GM21576 (cell line): ENCODE measurements at regions not wholly inside any gene's neighbourhood (a gene's known extent, or its start where the extent isn't known, plus 50 kb on each side); places are given as distances from the start of the nearest gene placed in this dataset.

Source experiments
- ATAC-seq: cut with Tn5 transposase; IDR thresholded peaks from one replicate; pipeline ENCODE4 v1.9.1; 2021; ENCODE audit warnings: mild to moderate bottlenecking, moderate library complexity; ENCODE audit not compliant: unreplicated experiment

DNA sequence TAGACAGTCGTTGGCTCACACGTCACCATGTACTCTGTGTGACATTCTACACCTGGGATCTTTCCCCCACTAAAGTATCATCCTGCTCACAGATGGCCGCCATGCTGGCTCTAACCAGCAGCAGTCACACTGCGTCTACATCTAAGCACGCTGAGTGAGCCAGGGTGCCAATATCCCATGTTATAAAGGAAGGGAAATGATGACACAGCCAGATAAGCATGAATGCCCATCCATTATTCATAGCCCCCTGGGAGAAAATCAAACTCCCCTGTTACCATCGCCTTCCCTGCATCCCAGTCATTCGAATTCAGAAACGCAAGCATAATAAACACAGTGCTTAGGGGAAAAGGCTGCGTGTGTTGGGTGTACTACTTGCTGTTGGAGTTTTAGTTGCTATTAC, 698.2 kb upstream of the AUTS2 start:
- ATAC-seq, result no peak

DNA sequence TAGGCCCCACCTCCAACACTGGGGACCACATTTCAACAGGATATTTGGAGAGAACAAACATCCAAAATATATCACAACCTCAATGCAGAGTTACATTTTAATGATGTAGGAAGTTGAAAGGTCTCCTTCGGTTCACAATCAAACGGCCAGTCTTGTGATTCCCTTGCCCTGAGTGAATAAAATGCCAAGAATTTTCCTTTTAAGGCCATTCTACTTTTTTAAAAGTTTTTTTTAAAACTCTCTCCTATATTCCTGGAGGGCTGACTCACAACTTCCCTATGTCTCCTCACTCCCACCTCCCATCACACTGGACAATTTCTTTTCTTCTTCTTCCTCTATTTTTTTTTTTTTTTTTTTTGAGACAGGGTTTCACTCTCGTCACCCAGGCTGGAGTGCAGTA, 693.6 kb upstream of the AUTS2 start:
- no peak for ATAC-seq

- ATAC-seq, result no peak
Observed at GRCh38 chr7:68911754-68912153, 686.5 kb upstream of the AUTS2 start.

- ATAC-seq, result no peak
Observed at GRCh38 chr7:68914006-68914405, 684.3 kb upstream of the AUTS2 start.

DNA sequence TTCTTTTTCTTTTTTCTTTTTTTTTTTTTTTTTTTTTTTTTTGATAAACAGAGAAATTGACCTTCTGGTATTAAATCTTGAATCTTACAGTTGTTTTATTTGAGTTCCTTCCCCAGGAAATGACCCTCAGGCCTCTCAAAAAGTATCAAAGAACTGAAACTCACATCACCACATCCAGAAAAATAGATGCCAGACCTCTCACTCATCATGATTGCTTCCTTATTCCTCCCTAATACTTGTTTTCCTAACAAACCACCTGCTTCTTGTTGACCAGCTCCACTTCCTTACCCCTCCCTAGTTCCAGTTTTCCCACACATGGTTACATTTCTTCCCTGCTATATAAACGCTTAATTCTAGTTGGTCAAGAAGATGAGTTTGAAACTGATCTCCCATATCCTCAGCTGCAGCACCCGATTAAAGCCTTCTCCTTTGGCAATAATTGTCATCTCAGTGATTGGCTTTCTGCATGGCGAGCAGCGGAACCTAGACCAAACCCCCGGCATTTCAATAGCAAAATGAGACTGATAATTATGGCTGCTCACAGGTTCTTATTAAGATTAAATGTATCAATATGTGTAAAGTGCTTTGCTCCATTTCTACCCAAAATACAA, 681.1 kb upstream of the AUTS2 start:
- no peak for ATAC-seq

- no peak for ATAC-seq
Observed at GRCh38 chr7:68918621-68919020, 679.7 kb upstream of the AUTS2 start.

DNA sequence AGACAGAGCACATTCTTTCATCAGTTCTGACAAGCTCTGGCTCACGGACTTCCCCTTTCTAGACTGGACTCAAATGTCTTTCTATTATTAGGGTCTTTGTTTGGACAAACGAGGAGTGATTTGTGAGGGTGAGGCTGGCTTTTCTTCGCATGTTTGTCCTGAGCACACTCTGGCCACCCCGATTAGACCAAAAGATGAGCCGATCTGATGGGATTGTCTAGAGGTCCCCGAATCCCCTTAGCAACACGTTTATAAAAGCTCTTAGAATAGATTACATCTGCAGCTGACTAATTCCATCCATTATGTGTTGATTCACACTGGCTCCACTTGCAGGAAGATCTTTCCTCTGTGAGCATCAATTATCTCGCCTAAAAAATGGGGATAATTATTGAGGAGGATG, 675.4 kb upstream of the AUTS2 start:
- no peak for ATAC-seq

DNA sequence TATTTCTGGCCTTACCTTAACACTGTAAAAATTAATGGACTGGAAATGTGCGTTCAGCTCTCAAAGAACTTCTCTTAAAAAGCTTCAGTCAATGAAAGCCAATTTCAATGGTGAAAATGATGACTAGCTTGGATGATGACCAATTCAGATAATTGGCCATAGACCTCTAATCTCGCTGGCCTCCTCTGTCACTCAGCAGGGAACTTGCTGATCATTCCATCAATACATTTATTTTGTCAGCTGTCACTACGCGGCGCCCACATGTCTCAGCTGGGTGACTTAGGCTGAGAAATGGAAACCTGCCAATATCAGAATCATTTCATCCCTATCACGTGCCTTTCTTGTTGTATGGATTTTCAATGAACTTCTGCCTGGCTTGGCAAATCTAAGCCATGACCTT, 673.0 kb upstream of the AUTS2 start:
- no peak for ATAC-seq

- ATAC-seq, result no peak
Observed at GRCh38 chr7:68929781-68930261, 668.5 kb upstream of the AUTS2 start.

DNA sequence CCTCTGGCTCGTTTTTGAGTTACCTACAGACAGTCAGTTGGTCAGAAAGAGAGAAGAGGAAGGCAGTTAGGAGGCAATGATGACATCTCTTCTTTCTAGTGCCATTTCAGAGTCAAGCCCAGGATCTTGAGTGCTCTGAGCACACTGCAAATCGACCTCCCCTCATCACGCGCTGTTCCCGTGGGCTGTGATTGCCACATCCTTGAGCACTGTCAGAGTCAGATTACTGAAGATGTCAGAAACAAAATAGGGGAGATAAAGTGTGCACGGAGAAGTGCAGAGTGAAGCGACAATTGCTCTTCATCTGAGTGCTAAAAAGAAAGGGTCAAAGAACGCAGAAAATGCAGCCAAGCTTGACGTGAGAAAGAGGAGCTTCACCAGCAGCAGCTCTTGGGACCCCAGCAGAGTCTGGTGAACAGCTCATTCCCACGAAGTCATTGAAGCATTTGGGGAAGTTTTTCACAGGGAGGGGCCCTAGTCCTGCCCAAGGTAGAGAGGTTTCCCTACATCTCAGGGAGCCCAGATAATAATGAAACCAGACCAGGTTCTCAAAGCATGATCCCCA, 661.7 kb upstream of the AUTS2 start:
- ATAC-seq, result no peak

DNA sequence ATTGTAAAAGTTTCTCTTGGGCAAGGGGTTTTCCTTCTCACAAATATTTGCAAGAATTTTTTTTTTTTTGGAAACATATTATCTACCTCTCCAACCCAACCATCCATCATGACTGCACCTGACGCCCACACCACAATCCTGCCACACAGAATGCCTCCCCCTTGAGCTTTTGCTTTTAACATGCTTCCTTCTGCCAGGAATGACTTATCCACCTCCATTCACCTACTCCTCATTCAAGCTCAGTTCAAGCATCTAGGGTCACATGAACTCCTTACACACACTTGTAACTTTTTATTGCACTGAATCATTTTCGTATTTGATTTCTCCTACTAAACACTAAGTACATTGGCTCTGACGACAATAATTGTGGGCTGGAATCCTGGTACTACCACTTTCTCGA, 660.1 kb upstream of the AUTS2 start:
- no peak for ATAC-seq

GRCh38 chr7:68943786-68944185, 654.5 kb upstream of the AUTS2 start:
- ATAC-seq, result no peak

GRCh38 chr7:68955656-68956055, 642.6 kb upstream of the AUTS2 start:
- no peak for ATAC-seq

DNA sequence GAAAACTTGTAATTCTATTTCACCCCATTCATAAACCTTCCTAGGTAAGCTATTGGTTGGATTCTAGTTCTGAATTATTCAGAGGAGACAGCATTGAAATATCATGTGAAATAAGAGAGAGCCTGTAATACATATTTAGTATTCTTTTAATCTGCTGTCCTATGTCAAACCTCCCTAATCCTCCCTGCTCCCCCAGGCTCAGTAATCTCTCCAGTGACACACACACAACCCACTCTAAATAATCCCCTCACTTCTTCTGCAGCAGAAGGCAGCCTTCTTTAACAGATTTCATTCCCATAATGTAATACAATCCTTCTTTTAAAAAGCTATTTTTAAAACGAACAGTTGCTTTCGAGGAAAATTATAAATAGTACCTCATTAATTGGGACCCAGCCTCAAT, 639.7 kb upstream of the AUTS2 start:
- no peak for ATAC-seq

DNA sequence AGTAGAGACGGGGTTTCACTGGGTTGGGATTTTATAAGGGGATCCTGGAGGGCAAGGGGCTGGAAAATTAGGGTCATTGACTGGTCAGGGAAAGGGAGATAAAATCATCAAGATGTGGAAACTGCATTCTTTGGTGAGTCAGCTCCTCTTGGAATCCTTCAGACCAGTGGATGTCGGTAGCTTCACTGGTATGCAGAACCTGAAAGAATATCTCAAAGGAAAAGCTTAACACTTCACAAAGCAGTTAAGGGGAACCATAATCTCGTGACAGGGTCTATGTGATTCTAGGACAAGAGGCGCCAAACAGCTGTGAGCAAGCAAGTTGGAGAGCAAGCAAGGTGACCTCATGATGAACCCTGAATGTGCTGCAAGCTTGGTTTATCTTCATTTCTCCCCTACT, 634.7 kb upstream of the AUTS2 start:
- no peak for ATAC-seq

- ATAC-seq, result no peak
Observed at GRCh38 chr7:68964060-68964459, 634.2 kb upstream of the AUTS2 start.

GRCh38 chr7:68965351-68965750, 632.9 kb upstream of the AUTS2 start:
- ATAC-seq, result no peak

DNA sequence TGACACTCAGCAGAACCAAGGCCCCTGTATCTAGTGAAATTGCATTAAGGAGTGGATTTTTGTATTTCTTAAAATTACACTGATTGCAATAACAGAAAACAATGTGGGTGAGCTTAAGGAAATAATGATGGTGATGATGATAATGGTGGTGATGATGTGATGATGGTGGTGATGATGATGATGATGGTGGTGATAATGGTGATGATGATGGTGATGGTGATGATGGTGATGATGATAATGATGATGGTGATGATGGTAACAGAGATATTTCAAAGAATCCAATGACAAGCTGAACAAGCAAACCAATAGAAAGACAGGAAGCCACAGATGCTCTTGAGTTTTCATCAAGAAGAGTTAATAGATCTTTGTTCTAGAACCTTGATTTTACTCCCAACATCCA, 630.7 kb upstream of the AUTS2 start:
- no peak for ATAC-seq

DNA sequence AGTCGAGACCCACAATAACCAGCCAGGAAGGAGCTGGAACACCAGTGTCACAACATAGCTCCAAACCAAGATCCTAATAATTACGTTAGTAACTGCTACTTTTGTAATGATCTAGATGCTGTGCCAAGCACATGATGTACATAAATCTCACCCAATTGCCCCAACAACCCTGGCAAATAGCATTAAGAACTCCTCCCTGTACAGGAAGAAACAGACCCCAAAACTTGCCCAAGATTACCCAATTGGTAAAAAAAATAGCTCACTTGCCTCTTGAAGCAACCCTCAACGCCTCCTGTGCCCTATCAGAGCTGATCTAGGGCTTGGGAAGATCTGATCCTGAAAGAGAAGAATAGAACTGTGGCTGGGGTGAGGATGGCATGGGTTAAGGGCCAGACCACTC, 628.7 kb upstream of the AUTS2 start:
- no peak for ATAC-seq

DNA sequence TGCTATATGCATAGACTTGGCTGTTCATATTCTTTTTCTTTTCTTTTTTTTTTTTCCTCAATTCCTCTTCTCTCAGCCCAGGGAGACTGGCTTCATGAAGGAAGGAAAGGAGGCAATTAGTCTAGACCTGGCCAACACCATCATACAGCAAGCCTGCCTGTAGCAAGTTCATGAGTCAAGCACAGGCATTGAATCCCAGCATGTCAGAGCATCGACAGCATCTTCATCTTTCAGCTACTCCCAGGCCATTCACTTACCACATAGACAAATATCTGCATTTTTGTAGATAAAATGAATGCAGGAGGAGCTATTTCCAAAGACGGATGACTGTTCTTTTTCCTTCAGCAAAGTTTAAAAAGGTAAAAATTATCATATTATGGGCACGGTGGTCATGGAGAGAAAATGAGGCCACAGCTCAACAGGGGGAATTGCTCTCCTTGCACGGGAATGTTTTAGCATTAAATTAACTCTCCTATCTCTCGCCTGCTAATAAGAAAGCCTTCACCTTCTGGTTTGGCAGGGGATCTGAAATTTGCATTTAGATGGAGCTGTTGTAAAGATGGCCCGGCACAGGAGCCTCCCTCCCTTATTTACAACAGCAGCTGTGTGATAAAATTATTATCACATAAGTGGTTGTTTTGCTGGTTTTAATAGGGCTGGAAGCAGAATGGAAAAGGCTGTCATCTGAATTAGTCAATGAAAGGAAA, 626.5 kb upstream of the AUTS2 start:
- no peak for ATAC-seq

- no peak for ATAC-seq
Observed at GRCh38 chr7:68977385-68978055, 620.8 kb upstream of the AUTS2 start.

DNA sequence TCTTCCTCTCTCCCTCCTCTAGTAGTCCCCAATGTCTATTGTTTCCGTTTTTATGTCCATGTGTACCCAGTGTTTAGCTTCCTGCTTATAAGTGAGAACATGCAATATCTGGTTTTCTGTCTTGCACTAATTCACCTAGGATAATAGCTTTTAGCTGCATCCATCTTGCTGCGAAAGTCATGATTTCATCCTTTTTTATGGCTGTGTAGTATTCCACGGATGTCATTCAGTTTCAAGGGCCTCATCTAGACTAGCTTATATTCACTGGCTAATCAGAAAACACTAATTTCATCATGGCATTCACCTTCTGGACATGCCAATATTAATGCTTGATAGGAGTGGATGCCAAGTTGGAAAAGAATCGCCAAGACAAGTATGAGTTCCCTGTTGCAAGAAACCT, 619.6 kb upstream of the AUTS2 start:
- ATAC-seq, result no peak
